ENCODE measurements at regions not wholly inside any gene's neighbourhood (a gene's known extent, or its start where the extent isn't known, plus 50 kb on each side); places are given as distances from the start of the nearest gene placed in this dataset.

DNA sequence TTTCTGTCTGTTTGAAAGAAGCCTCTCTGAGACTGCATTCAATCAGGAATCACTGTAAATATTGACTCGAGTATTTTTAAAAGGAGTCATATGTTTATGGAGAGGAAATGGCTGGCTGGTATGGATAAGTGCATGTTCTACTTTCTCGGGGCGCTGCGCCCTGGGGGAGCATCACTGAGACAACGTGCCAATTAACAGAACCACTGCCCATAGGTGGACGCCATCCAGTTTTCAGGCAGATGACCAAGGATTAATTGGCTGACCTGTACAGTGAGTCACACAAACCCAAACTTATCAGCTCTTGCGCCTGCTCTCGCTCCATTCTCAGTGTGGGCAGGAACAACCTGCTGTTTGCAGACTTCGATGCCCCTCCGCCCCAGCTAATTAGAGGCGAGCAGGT lies 571.2 kb downstream of the QKI start:
- TF ChIP-seq, protein P1, sequence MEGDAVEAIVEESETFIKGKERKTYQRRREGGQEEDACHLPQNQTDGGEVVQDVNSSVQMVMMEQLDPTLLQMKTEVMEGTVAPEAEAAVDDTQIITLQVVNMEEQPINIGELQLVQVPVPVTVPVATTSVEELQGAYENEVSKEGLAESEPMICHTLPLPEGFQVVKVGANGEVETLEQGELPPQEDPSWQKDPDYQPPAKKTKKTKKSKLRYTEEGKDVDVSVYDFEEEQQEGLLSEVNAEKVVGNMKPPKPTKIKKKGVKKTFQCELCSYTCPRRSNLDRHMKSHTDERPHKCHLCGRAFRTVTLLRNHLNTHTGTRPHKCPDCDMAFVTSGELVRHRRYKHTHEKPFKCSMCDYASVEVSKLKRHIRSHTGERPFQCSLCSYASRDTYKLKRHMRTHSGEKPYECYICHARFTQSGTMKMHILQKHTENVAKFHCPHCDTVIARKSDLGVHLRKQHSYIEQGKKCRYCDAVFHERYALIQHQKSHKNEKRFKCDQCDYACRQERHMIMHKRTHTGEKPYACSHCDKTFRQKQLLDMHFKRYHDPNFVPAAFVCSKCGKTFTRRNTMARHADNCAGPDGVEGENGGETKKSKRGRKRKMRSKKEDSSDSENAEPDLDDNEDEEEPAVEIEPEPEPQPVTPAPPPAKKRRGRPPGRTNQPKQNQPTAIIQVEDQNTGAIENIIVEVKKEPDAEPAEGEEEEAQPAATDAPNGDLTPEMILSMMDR (IDR thresholded peaks at IDR 0.05; ENCODE audit: control insufficient read depth, extremely low read depth, insufficient read depth) = no peak
- no peak for DNase-seq (ENCODE audit: low read depth)
- H3K4me3 ChIP-seq (ENCODE audit: low read depth, low read length) = no peak overlapping the region

GRCh38 chr6:163985040-163985439 lies 570.5 kb downstream of the QKI start:
- no peak for DNase-seq (ENCODE audit: low read depth)
- TF ChIP-seq, protein P1 (IDR thresholded peaks at IDR 0.05; ENCODE audit: control insufficient read depth, extremely low read depth, insufficient read depth) = no peak
- no peak overlapping the region for H3K4me3 ChIP-seq (ENCODE audit: low read depth, low read length)

GRCh38 chr6:163984124-163984936 lies 569.8 kb downstream of the QKI start:
- TF ChIP-seq, protein P1 (IDR thresholded peaks at IDR 0.05; ENCODE audit: control insufficient read depth, extremely low read depth, insufficient read depth) = no peak
- DNase-seq (ENCODE audit: low read depth) = no peak
- no peak overlapping the region for H3K4me3 ChIP-seq (ENCODE audit: low read depth, low read length)

DNA sequence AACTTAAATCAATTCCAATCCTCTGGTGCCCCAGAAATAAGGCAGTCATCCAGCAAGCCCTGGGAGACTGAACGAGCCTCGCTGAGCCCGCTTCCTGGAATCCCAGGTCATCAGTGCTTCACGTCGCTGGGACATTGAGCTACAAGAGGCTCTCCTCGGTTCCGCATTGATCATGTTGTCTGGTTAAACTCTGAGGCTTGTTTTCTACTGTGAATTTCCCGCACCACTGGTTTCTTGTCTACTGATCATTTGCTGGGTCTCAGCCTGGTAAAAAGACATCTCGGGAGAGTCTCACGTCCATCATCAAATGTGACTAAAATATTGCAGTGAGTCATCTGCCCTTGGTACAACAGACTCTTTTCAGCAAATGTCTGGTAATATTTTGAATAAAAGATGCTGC lies 569.2 kb downstream of the QKI start:
- TF ChIP-seq, protein P1 (IDR thresholded peaks at IDR 0.05; ENCODE audit: control insufficient read depth, extremely low read depth, insufficient read depth) = no peak
- no peak for DNase-seq (ENCODE audit: low read depth)
- no peak overlapping the region for H3K4me3 ChIP-seq (ENCODE audit: low read depth, low read length)

GRCh38 chr6:163974322-163974721 lies 559.8 kb downstream of the QKI start:
- DNase-seq (ENCODE audit: low read depth) = no peak
- H3K4me3 ChIP-seq (ENCODE audit: low read depth, low read length) = no peak overlapping the region
- TF ChIP-seq, protein P1 (IDR thresholded peaks at IDR 0.05; ENCODE audit: control insufficient read depth, extremely low read depth, insufficient read depth) = no peak

GRCh38 chr6:163971841-163972838 lies 557.6 kb downstream of the QKI start:
- TF ChIP-seq, protein P1 (IDR thresholded peaks at IDR 0.05; ENCODE audit: control insufficient read depth, extremely low read depth, insufficient read depth) = no peak
- no peak for DNase-seq (ENCODE audit: low read depth)
- no peak overlapping the region for H3K4me3 ChIP-seq (ENCODE audit: low read depth, low read length)
